NB4 (cell line): ENCODE measurements at regions not wholly inside any gene's neighbourhood (a gene's known extent, or its start where the extent isn't known, plus 50 kb on each side); places are given as distances from the start of the nearest gene placed in this dataset.

ENCODE experiments used
- MYC ChIP-seq: IDR thresholded peaks from 2 replicates; pipeline ENCODE4 v1.6.1; 2011; ENCODE audit warnings: low read depth, low read length
- POLR2A ChIP-seq: IDR thresholded peaks from 2 replicates; pipeline ENCODE4 v1.6.1; 2011; ENCODE audit warnings: mild to moderate bottlenecking; ENCODE audit not compliant: insufficient read length; ENCODE audit errors: extremely low read depth
- TF ChIP-seq, protein P1 (sequence below): IDR thresholded peaks from one replicate; pipeline ENCODE4 v1.5.1; 2012; ENCODE audit warnings: low read depth, low read length
- TF ChIP-seq, protein P2 (sequence below): IDR thresholded peaks from 2 replicates; pipeline ENCODE4 v1.6.1; 2011; ENCODE audit warnings: low read depth, low read length

DNA sequence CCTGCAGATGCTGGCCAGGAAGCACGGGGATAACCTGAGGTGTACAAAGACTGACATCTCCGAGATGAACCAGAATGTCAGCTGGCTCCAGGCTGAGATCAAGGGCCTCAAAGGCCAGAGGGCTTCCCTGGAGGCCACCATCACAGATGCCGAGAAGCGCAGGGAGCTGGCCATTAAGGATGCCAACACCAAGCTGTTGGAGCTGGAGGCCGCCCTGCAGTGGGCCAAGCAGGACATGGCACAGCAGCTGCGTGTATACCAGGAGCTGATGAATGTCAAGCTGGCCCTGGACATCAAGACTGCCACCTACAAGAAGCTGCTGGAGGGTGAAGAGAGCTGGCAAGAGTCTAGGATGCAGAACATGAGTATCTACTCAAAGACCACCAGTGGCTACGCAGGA lies 380.0 kb upstream of the USP15 start:
- TF ChIP-seq, protein P1, sequence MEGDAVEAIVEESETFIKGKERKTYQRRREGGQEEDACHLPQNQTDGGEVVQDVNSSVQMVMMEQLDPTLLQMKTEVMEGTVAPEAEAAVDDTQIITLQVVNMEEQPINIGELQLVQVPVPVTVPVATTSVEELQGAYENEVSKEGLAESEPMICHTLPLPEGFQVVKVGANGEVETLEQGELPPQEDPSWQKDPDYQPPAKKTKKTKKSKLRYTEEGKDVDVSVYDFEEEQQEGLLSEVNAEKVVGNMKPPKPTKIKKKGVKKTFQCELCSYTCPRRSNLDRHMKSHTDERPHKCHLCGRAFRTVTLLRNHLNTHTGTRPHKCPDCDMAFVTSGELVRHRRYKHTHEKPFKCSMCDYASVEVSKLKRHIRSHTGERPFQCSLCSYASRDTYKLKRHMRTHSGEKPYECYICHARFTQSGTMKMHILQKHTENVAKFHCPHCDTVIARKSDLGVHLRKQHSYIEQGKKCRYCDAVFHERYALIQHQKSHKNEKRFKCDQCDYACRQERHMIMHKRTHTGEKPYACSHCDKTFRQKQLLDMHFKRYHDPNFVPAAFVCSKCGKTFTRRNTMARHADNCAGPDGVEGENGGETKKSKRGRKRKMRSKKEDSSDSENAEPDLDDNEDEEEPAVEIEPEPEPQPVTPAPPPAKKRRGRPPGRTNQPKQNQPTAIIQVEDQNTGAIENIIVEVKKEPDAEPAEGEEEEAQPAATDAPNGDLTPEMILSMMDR, result no peak
- TF ChIP-seq POLR2A (no peak), MYC (no peak)
- TF ChIP-seq, protein P2, sequence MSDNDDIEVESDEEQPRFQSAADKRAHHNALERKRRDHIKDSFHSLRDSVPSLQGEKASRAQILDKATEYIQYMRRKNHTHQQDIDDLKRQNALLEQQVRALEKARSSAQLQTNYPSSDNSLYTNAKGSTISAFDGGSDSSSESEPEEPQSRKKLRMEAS, result no peak
